ENCODE measurements at regions not wholly inside any gene's neighbourhood (a gene's known extent, or its start where the extent isn't known, plus 50 kb on each side); places are given as distances from the start of the nearest gene placed in this dataset.

- no peaks in the 10 kb centered on the region for H3K36me3 Mint-ChIP-seq (ENCODE audit: low read depth)
These were observed 71.4 kb downstream of the DIRAS3 start for GRCh38 chr1:67978890-67979516.

DNA sequence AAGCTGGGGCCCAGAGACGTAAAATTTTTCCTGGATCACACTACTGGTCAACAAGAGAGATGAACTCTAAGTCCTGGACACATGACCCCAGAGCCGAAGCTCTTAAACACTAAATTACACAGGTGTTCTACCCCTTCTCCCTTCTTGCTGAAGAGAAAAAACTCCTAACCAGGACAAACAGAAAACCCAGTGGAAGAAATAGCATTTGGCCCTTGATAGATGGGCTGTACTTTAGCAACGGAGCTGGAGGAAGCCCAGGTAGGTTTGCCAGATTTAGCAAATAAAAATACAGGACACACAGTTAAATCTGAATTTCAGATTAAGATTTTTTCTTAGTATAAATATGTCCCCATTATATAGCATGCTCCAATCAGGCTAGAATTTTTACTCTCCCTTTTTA, 72.7 kb downstream of the DIRAS3 start:
- Mint-ChIP-seq H3K27me3 (ENCODE audit: low read depth) (peaks cover 4% of the 10 kb centered on the region), H3K4me1 (no peaks in the 10 kb centered on the region), H3K9me3 (peaks cover 5% of the 10 kb centered on the region), H3K27ac (no peak overlapping the region), H3K4me3 (no peak overlapping the region), H3K36me3 (ENCODE audit: low read depth) (no peaks in the 10 kb centered on the region)
- TF ChIP-seq, protein P1, sequence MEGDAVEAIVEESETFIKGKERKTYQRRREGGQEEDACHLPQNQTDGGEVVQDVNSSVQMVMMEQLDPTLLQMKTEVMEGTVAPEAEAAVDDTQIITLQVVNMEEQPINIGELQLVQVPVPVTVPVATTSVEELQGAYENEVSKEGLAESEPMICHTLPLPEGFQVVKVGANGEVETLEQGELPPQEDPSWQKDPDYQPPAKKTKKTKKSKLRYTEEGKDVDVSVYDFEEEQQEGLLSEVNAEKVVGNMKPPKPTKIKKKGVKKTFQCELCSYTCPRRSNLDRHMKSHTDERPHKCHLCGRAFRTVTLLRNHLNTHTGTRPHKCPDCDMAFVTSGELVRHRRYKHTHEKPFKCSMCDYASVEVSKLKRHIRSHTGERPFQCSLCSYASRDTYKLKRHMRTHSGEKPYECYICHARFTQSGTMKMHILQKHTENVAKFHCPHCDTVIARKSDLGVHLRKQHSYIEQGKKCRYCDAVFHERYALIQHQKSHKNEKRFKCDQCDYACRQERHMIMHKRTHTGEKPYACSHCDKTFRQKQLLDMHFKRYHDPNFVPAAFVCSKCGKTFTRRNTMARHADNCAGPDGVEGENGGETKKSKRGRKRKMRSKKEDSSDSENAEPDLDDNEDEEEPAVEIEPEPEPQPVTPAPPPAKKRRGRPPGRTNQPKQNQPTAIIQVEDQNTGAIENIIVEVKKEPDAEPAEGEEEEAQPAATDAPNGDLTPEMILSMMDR (IDR thresholded peaks at IDR 0.05; ENCODE audit: unreplicated experiment in 3 of 3): no peak

More at GRCh38 chr1:67978890-67979516, 71.4 kb downstream of the DIRAS3 start:
- TF ChIP-seq, protein P1 (IDR thresholded peaks at IDR 0.05; ENCODE audit: unreplicated experiment in 3 of 3): no peak
- no peaks in the 10 kb centered on the region for H3K4me1 Mint-ChIP-seq
- peaks cover 2% of the 10 kb centered on the region for H3K9me3 Mint-ChIP-seq
- no peak overlapping the region for H3K4me3 Mint-ChIP-seq
- peaks cover 4% of the 10 kb centered on the region for H3K27me3 Mint-ChIP-seq (ENCODE audit: low read depth)
- no peak overlapping the region for H3K27ac Mint-ChIP-seq

GRCh38 chr1:67973051-67973450, 77.4 kb downstream of the DIRAS3 start:
- Mint-ChIP-seq H3K4me3 (no peak overlapping the region), H3K9me3 (peaks cover 16% of the 10 kb centered on the region), H3K36me3 (ENCODE audit: low read depth) (no peaks in the 10 kb centered on the region), H3K27me3 (ENCODE audit: low read depth) (peaks cover 4% of the 10 kb centered on the region), H3K27ac (no peak overlapping the region), H3K4me1 (no peaks in the 10 kb centered on the region)
- TF ChIP-seq, protein P1 (IDR thresholded peaks at IDR 0.05; ENCODE audit: unreplicated experiment in 3 of 3): no peak

DNA sequence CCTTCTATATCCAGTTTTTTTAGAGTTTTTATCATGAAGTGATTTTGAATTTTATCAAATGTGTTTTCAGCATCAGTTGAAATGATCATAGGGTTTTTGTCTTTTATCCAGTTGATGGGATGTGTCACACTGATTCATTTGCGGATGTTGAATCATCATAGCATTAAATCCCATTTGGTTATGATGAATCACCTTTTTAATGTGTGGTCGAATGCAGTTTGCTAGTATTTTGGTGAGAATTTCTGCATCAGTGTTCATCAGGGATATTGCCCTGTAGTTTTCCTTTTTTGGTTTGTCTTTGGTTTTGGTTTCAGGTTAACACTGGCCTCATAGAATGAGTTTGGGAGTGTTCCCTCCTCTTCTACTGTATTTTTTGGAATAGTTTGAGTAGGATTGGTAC, 80.3 kb downstream of the DIRAS3 start:
- Mint-ChIP-seq H3K27me3 (ENCODE audit: low read depth) (no peaks in the 10 kb centered on the region), H3K4me3 (no peak overlapping the region), H3K27ac (no peak overlapping the region), H3K4me1 (peaks cover 4% of the 10 kb centered on the region), H3K9me3 (peaks cover 16% of the 10 kb centered on the region), H3K36me3 (ENCODE audit: low read depth) (no peaks in the 10 kb centered on the region)
- TF ChIP-seq, protein P1 (IDR thresholded peaks at IDR 0.05; ENCODE audit: unreplicated experiment in 3 of 3): no peak

- H3K27ac Mint-ChIP-seq: no peak overlapping the region
- peaks cover 18% of the 10 kb centered on the region for H3K9me3 Mint-ChIP-seq
- TF ChIP-seq, protein P1 (IDR thresholded peaks at IDR 0.05; ENCODE audit: unreplicated experiment in 3 of 3): no peak
- no peaks in the 10 kb centered on the region for H3K27me3 Mint-ChIP-seq (ENCODE audit: low read depth)
- peaks cover 10% of the 10 kb centered on the region for H3K4me1 Mint-ChIP-seq
- no peak overlapping the region for H3K4me3 Mint-ChIP-seq
- no peaks in the 10 kb centered on the region for H3K36me3 Mint-ChIP-seq (ENCODE audit: low read depth)
These were observed 81.0 kb downstream of the DIRAS3 start for GRCh38 chr1:67969446-67969845.

- Mint-ChIP-seq H3K4me3 (no peak overlapping the region), H3K36me3 (ENCODE audit: low read depth) (no peaks in the 10 kb centered on the region), H3K4me1 (peaks cover 11% of the 10 kb centered on the region), H3K27ac (no peak overlapping the region), H3K27me3 (ENCODE audit: low read depth) (no peaks in the 10 kb centered on the region), H3K9me3 (peaks cover 26% of the 10 kb centered on the region)
- TF ChIP-seq, protein P1 (IDR thresholded peaks at IDR 0.05; ENCODE audit: unreplicated experiment in 3 of 3): no peak
These were observed 83.8 kb downstream of the DIRAS3 start for GRCh38 chr1:67966666-67967009.
